ENCODE measurements at regions not wholly inside any gene's neighbourhood (a gene's known extent, or its start where the extent isn't known, plus 50 kb on each side); places are given as distances from the start of the nearest gene placed in this dataset.
"Not testable (repeated sequence)": the region's sequence is repeated elsewhere in the genome, so short reads cannot be mapped to it uniquely, and the experiment has no call there.

- 63 to 70% methylated on average over 2 to 6 of the region's 6 CpGs for WGBS, 2 donors
- ATAC-seq (ENCODE audit: low FRiP score in 2 of 2); H3K36me3 ChIP-seq; H3K27me3 ChIP-seq; H3K4me3 ChIP-seq; H3K27ac ChIP-seq; H3K9me3 ChIP-seq; H3K4me1 ChIP-seq: not testable (repeated sequence)
- peak in 1 of 2 donors; percentile 13 for DNase-seq
These were observed 174.8 kb downstream of the COL12A1 start for GRCh38 chr6:75031102-75031501.

GRCh38 chr6:75029333-75029732 is 176.5 kb downstream of the COL12A1 start:
- Histone ChIP-seq H3K27me3 (no peaks in the 10 kb centered on the region), H3K9me3 (no peaks in the 10 kb centered on the region), H3K36me3 (no peaks in the 10 kb centered on the region), H3K4me1 (no peaks in the 10 kb centered on the region), H3K27ac (no peak overlapping the region), H3K4me3 (no peak overlapping the region)
- no peak for TF ChIP-seq POLR2AphosphoS5 (IDR thresholded peaks at IDR 0.05)
- TF ChIP-seq EP300 (IDR thresholded peaks at IDR 0.05), result no peak
- TF ChIP-seq CTCF (IDR thresholded peaks at IDR 0.05), result no peak
- no peak for TF ChIP-seq POLR2A (IDR thresholded peaks at IDR 0.05)
- DNase-seq (no peak), ATAC-seq (ENCODE audit: low FRiP score in 2 of 2) (no peak)
- WGBS, 2 donors, result 90 to 91% methylated on average over 5 of the region's 5 CpGs

DNA sequence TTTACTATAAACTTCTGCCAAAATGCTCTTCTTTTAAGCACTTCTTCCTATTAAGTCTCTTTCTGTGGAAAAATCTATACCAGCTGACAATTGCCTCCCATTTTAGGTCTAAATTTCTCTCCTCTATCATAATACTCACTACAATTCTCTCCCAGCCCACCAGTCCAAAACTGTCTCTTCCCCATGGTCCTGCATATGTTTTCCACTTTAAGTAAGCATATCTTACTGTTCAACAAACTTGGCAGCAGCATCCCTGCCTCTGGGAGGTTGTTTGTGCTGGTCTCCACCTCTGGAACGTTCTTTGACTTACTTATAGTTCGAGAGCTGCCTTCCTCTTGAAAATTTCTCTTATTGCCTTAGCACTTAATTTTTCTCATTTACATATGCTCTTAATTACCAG is 180.5 kb downstream of the COL12A1 start:
- Histone ChIP-seq H3K27me3 (no peaks in the 10 kb centered on the region), H3K9me3 (no peaks in the 10 kb centered on the region), H3K27ac (no peak overlapping the region), H3K4me1 (no peaks in the 10 kb centered on the region), H3K36me3 (no peaks in the 10 kb centered on the region), H3K4me3 (no peak overlapping the region)
- no peak for TF ChIP-seq CTCF (IDR thresholded peaks at IDR 0.05)
- TF ChIP-seq POLR2AphosphoS5 (IDR thresholded peaks at IDR 0.05), result no peak
- no peak for TF ChIP-seq POLR2A (IDR thresholded peaks at IDR 0.05)
- TF ChIP-seq EP300 (IDR thresholded peaks at IDR 0.05), result no peak
- 34 to 44% methylated on average over 2 of the region's 2 CpGs for WGBS, 2 donors
- ATAC-seq (ENCODE audit: low FRiP score in 2 of 2), result no peak
- DNase-seq, result no peak

DNA sequence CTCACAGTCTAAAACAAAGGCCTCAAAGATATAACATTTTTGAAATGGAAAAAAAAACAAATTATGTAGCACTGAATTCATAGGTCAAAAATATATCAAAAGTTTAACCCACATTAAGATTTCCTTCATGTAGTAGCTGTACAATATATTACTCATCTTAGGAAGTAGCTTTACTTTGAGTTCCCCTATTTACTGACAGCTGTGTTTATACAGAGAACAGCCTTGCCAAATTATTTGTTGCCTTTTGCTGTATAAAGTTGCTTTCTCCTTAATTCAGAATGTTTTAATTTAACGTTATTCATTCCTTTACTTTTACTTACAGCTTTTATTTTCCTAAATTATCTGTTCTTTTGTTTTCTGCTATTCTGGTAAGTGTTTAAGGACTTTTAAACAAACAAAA is 181.0 kb downstream of the COL12A1 start:
- no peak for DNase-seq
- ATAC-seq (ENCODE audit: low FRiP score in 2 of 2), result no peak

DNA sequence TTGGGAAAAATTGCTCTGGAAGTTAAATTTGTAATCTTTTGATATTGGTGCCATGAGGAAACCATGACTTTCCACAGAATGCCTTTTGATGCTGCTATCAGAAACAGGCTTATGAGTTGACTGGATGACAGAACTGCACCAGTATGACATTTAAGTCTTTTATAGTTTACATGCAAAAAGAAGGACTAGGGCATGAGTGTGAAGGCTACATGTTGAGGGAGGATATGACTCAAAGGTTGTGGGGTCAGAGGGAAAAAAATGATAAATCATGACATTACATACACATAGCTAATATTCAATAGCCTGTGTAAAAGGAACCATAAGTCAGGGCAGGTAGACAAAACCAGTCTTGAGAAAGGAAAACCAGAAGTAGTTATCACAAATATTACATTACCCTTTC is 182.2 kb downstream of the COL12A1 start:
- Histone ChIP-seq H3K4me1 (no peaks in the 10 kb centered on the region), H3K27me3 (no peaks in the 10 kb centered on the region), H3K9me3 (no peaks in the 10 kb centered on the region), H3K4me3 (no peak overlapping the region), H3K36me3 (no peaks in the 10 kb centered on the region), H3K27ac (no peak overlapping the region)
- DNase-seq (no peak), ATAC-seq (ENCODE audit: low FRiP score in 2 of 2) (no peak)
- no peak for TF ChIP-seq CTCF (IDR thresholded peaks at IDR 0.05)
- no peak for TF ChIP-seq POLR2A (IDR thresholded peaks at IDR 0.05)
- no peak for TF ChIP-seq POLR2AphosphoS5 (IDR thresholded peaks at IDR 0.05)
- TF ChIP-seq EP300 (IDR thresholded peaks at IDR 0.05), result no peak

More for the DNA sequence above, 181.0 kb downstream of the COL12A1 start:
- TF ChIP-seq POLR2AphosphoS5 (IDR thresholded peaks at IDR 0.05), result no peak
- no peak for TF ChIP-seq POLR2A (IDR thresholded peaks at IDR 0.05)
- no peak for TF ChIP-seq CTCF (IDR thresholded peaks at IDR 0.05)
- no peak for TF ChIP-seq EP300 (IDR thresholded peaks at IDR 0.05)
- no peaks in the 10 kb centered on the region for H3K36me3 ChIP-seq
- 33 to 46% methylated on average over 1 of the region's 1 CpG for WGBS, 2 donors
- no peak overlapping the region for H3K4me3 ChIP-seq
- no peaks in the 10 kb centered on the region for H3K4me1 ChIP-seq
- no peaks in the 10 kb centered on the region for H3K9me3 ChIP-seq
- H3K27ac ChIP-seq, result no peak overlapping the region
- H3K27me3 ChIP-seq, result no peaks in the 10 kb centered on the region

Data from upper lobe of left lung (tissue), 6 donors.